OCI-LY7 (cell line): ENCODE measurements at regions not wholly inside any gene's neighbourhood (a gene's known extent, or its start where the extent isn't known, plus 50 kb on each side); places are given as distances from the start of the nearest gene placed in this dataset.

Experiments used
- CTCF ChIP-seq: fragments of 200-600 bp; sonication (generic); conservative IDR thresholded peaks from 2 replicates; pipeline ENCODE4 v1.5.1; 2014; ENCODE audit warnings: mild to moderate bottlenecking, antibody characterized with exemption, low read length, moderate library complexity, mixed read lengths
- EZH2phosphoT487 ChIP-seq: fragments of 200-600 bp; sonication (generic); IDR thresholded peaks from 2 replicates; pipeline ENCODE4 v1.6.1; 2018; ENCODE audit warnings: low read depth, borderline replicate concordance, mild to moderate bottlenecking, mixed run types, antibody characterized with exemption, low read length, moderate library complexity, mixed read lengths

GRCh38 chr2:66279024-66279423 lies 155.9 kb upstream of the MEIS1 start:
- no peak for TF ChIP-seq CTCF
- no peak for TF ChIP-seq EZH2phosphoT487
